GM21423 (cell line): ENCODE measurements at regions not wholly inside any gene's neighbourhood (a gene's known extent, or its start where the extent isn't known, plus 50 kb on each side); places are given as distances from the start of the nearest gene placed in this dataset.

ENCODE experiments used
- ATAC-seq: cut with Tn5 transposase; IDR thresholded peaks from one replicate; pipeline ENCODE4 v1.9.1; 2021; ENCODE audit warnings: mild to moderate bottlenecking, moderate library complexity; ENCODE audit not compliant: unreplicated experiment

- ATAC-seq: no peak
Measured at GRCh38 chr22:49551897-49552614, 275.6 kb downstream of the BRD1 start.

- ATAC-seq: no peak
Measured at GRCh38 chr22:49551446-49551845, 276.2 kb downstream of the BRD1 start.

GRCh38 chr22:49550766-49551362, 276.8 kb downstream of the BRD1 start:
- ATAC-seq: no peak

- ATAC-seq: no peak
Measured at GRCh38 chr22:49550141-49550430, 277.6 kb downstream of the BRD1 start.

- no peak for ATAC-seq
Measured at GRCh38 chr22:49549256-49550140, 278.2 kb downstream of the BRD1 start.

GRCh38 chr22:49548356-49549202, 279.1 kb downstream of the BRD1 start:
- no peak for ATAC-seq

- ATAC-seq: no peak
Measured at GRCh38 chr22:49547751-49548239, 279.9 kb downstream of the BRD1 start.

GRCh38 chr22:49546811-49547585, 280.7 kb downstream of the BRD1 start:
- no peak for ATAC-seq

GRCh38 chr22:49545606-49546005, 282.1 kb downstream of the BRD1 start:
- no peak for ATAC-seq

- ATAC-seq: no peak
Measured at GRCh38 chr22:49544286-49544685, 283.4 kb downstream of the BRD1 start.

GRCh38 chr22:49543876-49544275, 283.8 kb downstream of the BRD1 start:
- ATAC-seq: no peak

GRCh38 chr22:49541693-49542230, 285.9 kb downstream of the BRD1 start:
- no peak for ATAC-seq

GRCh38 chr22:49540913-49541692, 286.6 kb downstream of the BRD1 start:
- ATAC-seq: no peak

- ATAC-seq: no peak
Measured at GRCh38 chr22:49540084-49540912, 287.4 kb downstream of the BRD1 start.

- ATAC-seq: no peak
Measured at GRCh38 chr22:49538006-49538405, 289.7 kb downstream of the BRD1 start.

GRCh38 chr22:49536571-49537131, 291.0 kb downstream of the BRD1 start:
- ATAC-seq: no peak

- no peak for ATAC-seq
Measured at GRCh38 chr22:49535527-49536125, 292.0 kb downstream of the BRD1 start.
